ENCODE measurements at regions not wholly inside any gene's neighbourhood (a gene's known extent, or its start where the extent isn't known, plus 50 kb on each side); places are given as distances from the start of the nearest gene placed in this dataset.

DNA sequence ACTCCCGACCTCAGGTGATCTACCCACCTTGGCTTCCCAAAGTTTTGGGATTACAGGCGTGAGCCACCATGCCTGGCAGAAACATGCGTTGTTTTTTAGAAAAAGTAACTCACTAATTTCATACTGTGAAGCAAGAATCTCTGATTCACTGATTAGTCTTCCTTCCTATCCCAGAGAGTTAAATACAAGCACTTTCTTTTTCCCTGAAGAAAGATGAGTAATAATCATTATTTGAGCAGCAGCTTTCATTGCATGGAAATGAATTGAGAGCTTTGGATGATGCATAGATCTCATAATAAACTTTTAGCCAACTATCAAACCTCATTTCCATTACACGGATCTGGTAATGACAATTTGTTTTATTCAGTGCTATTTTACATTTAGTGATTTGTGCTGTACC lies 892.5 kb upstream of the EYS start:
- Histone ChIP-seq H3F3A (ENCODE audit: low read length, unreplicated experiment) (no peaks in the 10 kb centered on the region), H2AFZ (ENCODE audit: low read length) (peak overlapping the region; percentile 38; the same call in 1 of the 2 replicates), H3K27ac (ENCODE audit: low read length) (peak overlapping the region; percentile 26), H3K9me3 (ENCODE audit: low read length) (no peaks in the 10 kb centered on the region), H3K9me2 (replicated peaks; ENCODE audit: low read length) (no peaks in the 10 kb centered on the region), H3K9ac (ENCODE audit: low read length) (no peak overlapping the region), H3K4me3 (ENCODE audit: low read length) (no peak overlapping the region; the same call in 1 of the 2 replicates), H3K27me3 (ENCODE audit: low read length) (no peaks in the 10 kb centered on the region), H3K79me2 (ENCODE audit: low read length) (no peaks in the 10 kb centered on the region), H3K4me1 (ENCODE audit: insufficient read depth, low read length) (peaks cover 15% of the 10 kb centered on the region; the same call in 1 of the 2 replicates), H3K36me3 (ENCODE audit: low read depth, low read length) (no peaks in the 10 kb centered on the region), H3K4me2 (ENCODE audit: low read length) (peak overlapping the region; percentile 62), H4K20me1 (ENCODE audit: low read length) (no peaks in the 10 kb centered on the region)
- TF ChIP-seq, protein P1, sequence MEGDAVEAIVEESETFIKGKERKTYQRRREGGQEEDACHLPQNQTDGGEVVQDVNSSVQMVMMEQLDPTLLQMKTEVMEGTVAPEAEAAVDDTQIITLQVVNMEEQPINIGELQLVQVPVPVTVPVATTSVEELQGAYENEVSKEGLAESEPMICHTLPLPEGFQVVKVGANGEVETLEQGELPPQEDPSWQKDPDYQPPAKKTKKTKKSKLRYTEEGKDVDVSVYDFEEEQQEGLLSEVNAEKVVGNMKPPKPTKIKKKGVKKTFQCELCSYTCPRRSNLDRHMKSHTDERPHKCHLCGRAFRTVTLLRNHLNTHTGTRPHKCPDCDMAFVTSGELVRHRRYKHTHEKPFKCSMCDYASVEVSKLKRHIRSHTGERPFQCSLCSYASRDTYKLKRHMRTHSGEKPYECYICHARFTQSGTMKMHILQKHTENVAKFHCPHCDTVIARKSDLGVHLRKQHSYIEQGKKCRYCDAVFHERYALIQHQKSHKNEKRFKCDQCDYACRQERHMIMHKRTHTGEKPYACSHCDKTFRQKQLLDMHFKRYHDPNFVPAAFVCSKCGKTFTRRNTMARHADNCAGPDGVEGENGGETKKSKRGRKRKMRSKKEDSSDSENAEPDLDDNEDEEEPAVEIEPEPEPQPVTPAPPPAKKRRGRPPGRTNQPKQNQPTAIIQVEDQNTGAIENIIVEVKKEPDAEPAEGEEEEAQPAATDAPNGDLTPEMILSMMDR (conservative IDR thresholded peaks at IDR 0.05; ENCODE audit: low read depth, low read length), result no peak
- TF ChIP-seq EZH2 (IDR thresholded peaks at IDR 0.05; ENCODE audit: low read length, unreplicated experiment), result no peak
- no peak for TF ChIP-seq EZH2phosphoT487 (IDR thresholded peaks at IDR 0.05; ENCODE audit: borderline replicate concordance, low read length)
- peak; percentile 57 for DNase-seq
- ATAC-seq, result peak; percentile 88
- POLR2A ChIA-PET (ENCODE audit: unreplicated experiment), result interaction anchor here (0.5 kb wide), 1 partner anchor 573 kb away, joined by 3 read pairs; no protein-coding TSS in a partner anchor
- no TSS peak for BruUV-seq (replicated peaks)
- intact Hi-C loops (cut with micrococcal nuclease), result no loop called here
- CTCF ChIA-PET, result no interaction called here

DNA sequence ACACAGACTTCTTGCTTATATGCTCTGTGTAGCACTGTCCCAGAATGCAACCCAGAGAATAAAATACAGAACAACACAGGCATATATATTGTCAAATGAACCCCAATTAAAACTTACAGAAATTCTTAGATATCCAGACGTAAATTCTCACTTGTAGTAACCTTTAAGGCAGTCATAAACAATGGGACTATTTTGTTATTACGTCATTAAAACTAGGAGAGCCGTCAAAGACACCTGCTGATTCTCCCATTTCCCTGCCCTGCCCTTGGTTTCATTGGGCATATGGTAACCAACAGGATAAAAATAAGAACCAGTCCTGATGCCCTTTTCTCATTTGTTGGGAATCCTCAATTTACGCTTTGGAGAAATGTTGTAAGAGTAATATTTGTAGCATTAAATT lies 871.3 kb upstream of the EYS start:
- H3K9me3 ChIP-seq (ENCODE audit: low read length), result no peaks in the 10 kb centered on the region
- no peaks in the 10 kb centered on the region for H3F3A ChIP-seq (ENCODE audit: low read length, unreplicated experiment)
- DNase-seq, result no peak
- H3K4me2 ChIP-seq (ENCODE audit: low read length), result no peak overlapping the region
- no peak overlapping the region for H3K9ac ChIP-seq (ENCODE audit: low read length)
- H3K4me1 ChIP-seq (ENCODE audit: insufficient read depth, low read length), result no peaks in the 10 kb centered on the region
- no peak overlapping the region for H3K4me3 ChIP-seq (ENCODE audit: low read length)
- H3K79me2 ChIP-seq (ENCODE audit: low read length), result no peaks in the 10 kb centered on the region
- TF ChIP-seq EZH2phosphoT487 (IDR thresholded peaks at IDR 0.05; ENCODE audit: borderline replicate concordance, low read length) (no peak), EZH2 (IDR thresholded peaks at IDR 0.05; ENCODE audit: low read length, unreplicated experiment) (no peak)
- TF ChIP-seq, protein P1 (conservative IDR thresholded peaks at IDR 0.05; ENCODE audit: low read depth, low read length), result no peak
- no TSS peak for BruUV-seq (replicated peaks)
- no peaks in the 10 kb centered on the region for H3K9me2 ChIP-seq (replicated peaks; ENCODE audit: low read length)
- no peaks in the 10 kb centered on the region for H3K27me3 ChIP-seq (ENCODE audit: low read length)
- no peaks in the 10 kb centered on the region for H4K20me1 ChIP-seq (ENCODE audit: low read length)
- no peak for ATAC-seq
- POLR2A ChIA-PET (ENCODE audit: unreplicated experiment), result no interaction called here
- intact Hi-C loops (cut with micrococcal nuclease), result no loop called here
- no peaks in the 10 kb centered on the region for H3K36me3 ChIP-seq (ENCODE audit: low read depth, low read length)
- H3K27ac ChIP-seq (ENCODE audit: low read length), result no peak overlapping the region
- no peak overlapping the region for H2AFZ ChIP-seq (ENCODE audit: low read length)
- CTCF ChIA-PET, result no interaction called here

DNA sequence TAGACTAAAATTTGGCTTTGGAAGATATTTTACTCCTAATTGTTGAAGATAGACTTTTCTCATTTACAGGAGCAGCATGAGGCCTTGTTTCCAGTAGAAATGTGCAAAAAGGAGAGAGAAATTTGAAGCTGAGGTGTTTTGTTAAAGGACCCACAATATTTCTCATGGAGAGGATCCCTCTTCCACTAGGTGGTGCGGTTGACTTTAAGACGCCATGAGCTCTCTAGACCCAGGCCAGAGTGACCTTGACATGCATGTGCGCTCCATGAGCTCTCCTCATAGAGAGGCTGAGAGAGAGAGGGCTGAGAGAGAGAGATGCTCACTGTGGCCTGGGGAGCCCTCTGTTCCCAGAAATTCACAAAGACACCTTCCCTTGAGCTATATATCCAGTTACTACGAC lies 861.2 kb upstream of the EYS start:
- no peaks in the 10 kb centered on the region for H3K36me3 ChIP-seq (ENCODE audit: low read depth, low read length)
- no peak overlapping the region for H3K9ac ChIP-seq (ENCODE audit: low read length)
- H3K27me3 ChIP-seq (ENCODE audit: low read length), result no peaks in the 10 kb centered on the region
- H3K9me2 ChIP-seq (replicated peaks; ENCODE audit: low read length), result no peaks in the 10 kb centered on the region
- CTCF ChIA-PET, result interaction anchor here (0.6 kb wide), 1 partner anchor 166 kb away, joined by 3 read pairs; no protein-coding TSS in a partner anchor
- no peaks in the 10 kb centered on the region for H3K9me3 ChIP-seq (ENCODE audit: low read length)
- H3K79me2 ChIP-seq (ENCODE audit: low read length), result no peaks in the 10 kb centered on the region
- no peak overlapping the region for H2AFZ ChIP-seq (ENCODE audit: low read length)
- POLR2A ChIA-PET (ENCODE audit: unreplicated experiment), result no interaction called here
- no peak for TF ChIP-seq EZH2phosphoT487 (IDR thresholded peaks at IDR 0.05; ENCODE audit: borderline replicate concordance, low read length)
- TF ChIP-seq, protein P1 (conservative IDR thresholded peaks at IDR 0.05; ENCODE audit: low read depth, low read length), result peak; percentile 34; the same call in 1 of the 2 replicates
- ATAC-seq (peak; percentile 29; the same call in 1 of the 2 replicates), DNase-seq (no peak)
- no TSS peak for BruUV-seq (replicated peaks)
- intact Hi-C loops (cut with micrococcal nuclease), result no loop called here
- H4K20me1 ChIP-seq (ENCODE audit: low read length), result no peaks in the 10 kb centered on the region
- no peak overlapping the region for H3K4me2 ChIP-seq (ENCODE audit: low read length)
- no peaks in the 10 kb centered on the region for H3F3A ChIP-seq (ENCODE audit: low read length, unreplicated experiment)
- H3K4me1 ChIP-seq (ENCODE audit: insufficient read depth, low read length), result no peaks in the 10 kb centered on the region
- H3K4me3 ChIP-seq (ENCODE audit: low read length), result no peak overlapping the region
- H3K27ac ChIP-seq (ENCODE audit: low read length), result no peak overlapping the region
